ENCODE measurements at regions not wholly inside any gene's neighbourhood (a gene's known extent, or its start where the extent isn't known, plus 50 kb on each side); places are given as distances from the start of the nearest gene placed in this dataset.
"Not testable (repeated sequence)": the region's sequence is repeated elsewhere in the genome, so short reads cannot be mapped to it uniquely, and the experiment has no call there.

DNA sequence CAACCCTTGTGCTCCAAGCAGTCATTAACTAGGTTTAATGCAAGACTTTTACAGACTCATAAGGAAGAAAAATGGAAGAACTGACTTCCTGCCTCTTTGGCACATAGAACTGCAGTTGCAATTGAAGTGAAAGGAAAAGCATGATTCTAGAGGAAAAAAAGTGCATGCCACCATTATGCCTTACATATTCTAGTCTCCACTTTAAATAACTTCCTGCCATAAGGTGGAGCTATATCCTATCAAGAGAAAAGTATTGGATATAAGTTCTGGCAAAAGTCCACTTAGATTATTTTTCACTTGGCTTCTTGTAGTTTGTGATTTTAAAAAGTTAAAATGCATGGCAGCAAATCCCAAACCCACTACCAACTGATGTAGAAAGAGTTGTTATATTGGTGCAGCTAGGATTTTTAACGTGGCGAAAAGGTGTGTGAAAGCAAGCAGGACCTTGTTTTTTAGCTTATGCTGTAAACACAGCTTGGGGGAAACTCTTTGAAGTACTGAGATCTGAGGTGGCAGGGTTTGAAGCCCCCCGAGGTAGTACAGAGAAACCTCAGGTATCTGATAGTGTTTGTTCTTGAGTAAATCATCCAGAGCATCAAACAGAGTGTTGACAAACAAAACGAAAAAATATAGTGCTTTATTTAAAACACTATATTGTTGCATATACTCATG is 117.9 kb downstream of the ANXA1 start:
- Histone ChIP-seq H3K27me3 (ENCODE audit: control insufficient read depth, insufficient read depth, low read length) (no peaks in the 10 kb centered on the region), H3K4me3 (ENCODE audit: insufficient read depth, low read depth, low read length) (no peak overlapping the region), H3K36me3 (replicated peaks; ENCODE audit: control insufficient read depth, insufficient read depth, low read length) (no peaks in the 10 kb centered on the region)
- DNase-seq = no peak

DNA sequence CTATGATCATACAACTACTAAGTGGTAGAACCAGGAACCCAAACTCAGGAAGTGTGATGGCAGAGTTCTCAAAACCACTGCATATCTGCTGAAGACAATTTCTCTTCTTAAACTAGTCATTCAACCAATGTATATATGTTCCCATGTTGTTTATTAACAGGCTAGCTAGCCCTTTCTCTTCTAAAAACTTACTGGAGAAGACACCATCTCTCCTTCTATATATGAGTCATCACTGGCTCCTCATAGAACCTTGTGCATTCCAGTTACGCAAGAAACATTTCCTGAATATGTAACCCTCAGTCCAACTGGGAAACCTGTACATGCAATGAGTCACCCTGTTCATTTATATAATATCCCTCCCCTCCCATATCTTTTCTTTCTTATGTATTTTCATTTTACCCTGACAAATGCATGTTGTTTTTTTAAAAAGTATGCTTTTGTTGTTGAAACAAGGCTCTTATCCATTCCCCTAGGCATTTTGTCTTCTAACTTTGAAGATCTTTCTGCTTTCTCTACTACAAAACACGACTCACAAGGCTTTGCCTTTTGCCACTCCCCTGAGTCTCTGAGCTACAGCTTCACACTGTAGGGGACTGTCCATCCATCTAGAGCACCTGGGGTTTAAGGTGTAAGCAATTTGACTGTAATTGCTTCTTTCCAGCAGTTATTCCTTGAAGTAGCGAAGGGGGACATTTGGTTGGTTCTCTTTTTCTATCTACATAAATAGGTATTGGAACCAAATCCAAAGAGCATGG is 119.5 kb downstream of the ANXA1 start:
- DNase-seq = no peak
- Histone ChIP-seq H3K27me3 (ENCODE audit: control insufficient read depth, insufficient read depth, low read length) (no peaks in the 10 kb centered on the region), H3K4me3 (ENCODE audit: insufficient read depth, low read depth, low read length) (no peak overlapping the region), H3K36me3 (replicated peaks; ENCODE audit: control insufficient read depth, insufficient read depth, low read length) (no peaks in the 10 kb centered on the region)

DNA sequence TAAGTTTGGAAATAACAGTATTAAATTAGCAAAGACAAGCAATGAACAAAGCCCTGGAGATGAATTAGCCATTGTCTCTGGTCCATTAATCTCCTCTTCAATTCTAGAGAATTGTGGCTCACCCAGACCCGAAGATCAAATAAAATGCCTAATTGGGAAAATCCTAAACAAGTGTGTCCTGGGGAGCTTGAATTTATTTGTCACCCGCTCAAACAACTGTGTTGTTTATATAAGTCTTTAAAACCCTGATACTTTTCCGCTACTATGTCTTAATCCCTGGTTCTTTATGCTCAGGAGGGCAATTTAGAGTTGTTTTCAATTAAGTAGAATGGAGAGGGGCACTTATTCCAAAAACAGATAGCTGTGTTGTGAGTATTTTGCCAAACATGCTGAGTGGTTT is 128.4 kb downstream of the ANXA1 start:
- Histone ChIP-seq H3K36me3 (replicated peaks; ENCODE audit: control insufficient read depth, insufficient read depth, low read length) (no peaks in the 10 kb centered on the region), H3K4me3 (ENCODE audit: insufficient read depth, low read depth, low read length) (no peak overlapping the region), H3K27me3 (ENCODE audit: control insufficient read depth, insufficient read depth, low read length) (no peaks in the 10 kb centered on the region)
- DNase-seq = no peak

DNA sequence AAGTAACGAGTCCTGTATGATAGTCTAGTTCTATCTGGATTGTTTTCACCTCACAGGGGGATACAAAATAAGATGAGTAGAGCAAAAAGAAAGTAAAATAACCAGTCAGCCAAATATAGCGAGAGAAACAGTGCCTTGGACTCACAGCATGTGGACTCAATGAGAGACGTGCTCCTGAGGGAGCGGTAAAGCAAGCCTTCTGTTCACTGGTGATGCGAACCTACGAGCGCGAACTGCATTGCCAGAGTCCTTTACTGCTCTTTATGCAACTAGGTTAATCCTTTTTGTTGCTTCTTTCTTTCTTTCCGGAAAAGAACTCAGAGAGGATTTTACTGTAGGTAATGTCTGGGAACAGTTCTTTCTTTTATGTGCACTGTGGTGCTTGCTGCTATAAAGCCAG is 132.7 kb downstream of the ANXA1 start:
- no peak for DNase-seq
- no peak overlapping the region for H3K4me3 ChIP-seq (ENCODE audit: insufficient read depth, low read depth, low read length)
- no peaks in the 10 kb centered on the region for H3K36me3 ChIP-seq (replicated peaks; ENCODE audit: control insufficient read depth, insufficient read depth, low read length)
- H3K27me3 ChIP-seq (ENCODE audit: control insufficient read depth, insufficient read depth, low read length) = no peaks in the 10 kb centered on the region

DNA sequence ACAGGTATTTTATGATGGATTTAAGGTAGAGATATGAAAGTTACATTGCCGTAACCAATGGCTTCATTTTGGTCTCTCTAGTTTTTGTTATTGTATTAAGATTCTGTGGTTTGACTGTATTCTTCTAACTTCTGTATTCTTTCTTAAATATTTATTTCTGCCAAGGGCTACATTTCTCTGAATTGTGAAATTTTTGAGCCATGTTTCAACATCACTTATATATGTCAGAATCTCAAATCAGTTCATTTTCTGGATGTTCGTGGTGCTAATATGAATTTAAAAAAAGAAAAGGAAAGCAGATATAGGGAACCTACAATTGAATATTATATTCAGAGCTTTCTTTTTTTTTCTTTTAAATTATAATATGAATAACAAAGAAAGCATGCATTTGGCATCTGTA is 142.7 kb downstream of the ANXA1 start:
- DNase-seq = no peak
- Histone ChIP-seq H3K4me3 (ENCODE audit: insufficient read depth, low read depth, low read length) (no peak overlapping the region), H3K36me3 (replicated peaks; ENCODE audit: control insufficient read depth, insufficient read depth, low read length) (no peaks in the 10 kb centered on the region), H3K27me3 (ENCODE audit: control insufficient read depth, insufficient read depth, low read length) (no peaks in the 10 kb centered on the region)

DNA sequence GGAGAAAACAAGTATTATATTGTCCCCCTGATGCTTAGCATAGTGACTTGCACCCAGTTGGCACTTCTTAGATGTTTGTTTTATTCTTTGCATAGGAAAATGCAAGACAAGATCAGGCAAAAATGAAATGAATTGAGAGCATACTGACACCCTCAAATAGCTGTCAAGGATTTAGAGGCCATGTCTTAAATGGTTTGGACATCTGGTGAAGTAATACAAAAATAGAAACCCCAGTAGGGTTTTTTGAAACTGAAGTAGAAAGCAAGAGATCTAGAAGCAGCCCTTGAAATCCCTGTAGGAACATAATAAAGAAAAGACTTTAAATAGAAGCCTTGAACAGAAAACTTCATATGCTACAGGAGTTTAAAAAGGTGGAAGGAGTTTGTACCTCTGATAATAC is 174.3 kb downstream of the ANXA1 start:
- H3K4me3 ChIP-seq (ENCODE audit: insufficient read depth, low read depth, low read length) = no peak overlapping the region
- no peaks in the 10 kb centered on the region for H3K27me3 ChIP-seq (ENCODE audit: control insufficient read depth, insufficient read depth, low read length)
- no peak for DNase-seq
- H3K36me3 ChIP-seq (replicated peaks; ENCODE audit: control insufficient read depth, insufficient read depth, low read length) = no peaks in the 10 kb centered on the region

DNA sequence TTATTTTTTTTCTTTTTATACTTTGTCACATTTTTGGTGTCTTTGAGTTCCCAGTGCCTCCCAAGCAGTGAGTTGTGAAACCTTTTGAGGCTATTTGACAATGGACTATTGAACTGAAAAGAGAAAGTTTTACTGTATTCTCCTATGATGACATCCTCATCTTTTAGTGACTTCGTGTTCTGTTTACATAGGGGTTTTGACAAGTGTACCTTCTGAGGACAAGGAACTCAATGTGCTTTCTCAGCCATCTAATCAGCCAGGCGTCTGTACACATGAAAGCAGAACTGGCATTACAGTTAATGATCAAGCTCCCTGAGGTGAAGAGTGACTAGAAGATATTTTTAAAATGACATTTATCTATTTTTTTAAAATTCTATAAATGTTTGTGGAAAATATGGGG is 175.5 kb downstream of the ANXA1 start:
- Histone ChIP-seq H3K36me3 (replicated peaks; ENCODE audit: control insufficient read depth, insufficient read depth, low read length) (no peaks in the 10 kb centered on the region), H3K27me3 (ENCODE audit: control insufficient read depth, insufficient read depth, low read length) (no peaks in the 10 kb centered on the region), H3K4me3 (ENCODE audit: insufficient read depth, low read depth, low read length) (no peak overlapping the region)
- no peak for DNase-seq

DNA sequence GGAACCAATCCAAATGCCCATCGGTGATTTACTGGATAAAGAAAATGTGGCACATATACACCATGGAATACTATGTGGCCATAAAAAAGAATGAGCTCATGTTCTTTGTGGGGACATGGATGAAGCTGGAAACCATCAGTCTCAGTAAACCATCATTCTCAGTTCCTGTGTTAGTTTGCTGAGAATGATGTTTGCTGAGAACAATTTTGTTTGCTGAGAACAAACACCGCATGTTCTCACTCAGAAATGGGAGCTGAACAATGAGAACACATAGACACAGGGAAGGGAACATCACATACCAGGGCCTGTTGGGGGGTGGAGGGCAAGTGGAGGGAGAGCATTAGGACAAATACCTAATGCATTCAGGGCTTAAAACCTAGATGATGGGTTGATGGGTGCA is 185.5 kb downstream of the ANXA1 start:
- H3K36me3 ChIP-seq (replicated peaks; ENCODE audit: control insufficient read depth, insufficient read depth, low read length); H3K4me3 ChIP-seq (ENCODE audit: insufficient read depth, low read depth, low read length); DNase-seq; H3K27me3 ChIP-seq (ENCODE audit: control insufficient read depth, insufficient read depth, low read length): not testable (repeated sequence)

DNA sequence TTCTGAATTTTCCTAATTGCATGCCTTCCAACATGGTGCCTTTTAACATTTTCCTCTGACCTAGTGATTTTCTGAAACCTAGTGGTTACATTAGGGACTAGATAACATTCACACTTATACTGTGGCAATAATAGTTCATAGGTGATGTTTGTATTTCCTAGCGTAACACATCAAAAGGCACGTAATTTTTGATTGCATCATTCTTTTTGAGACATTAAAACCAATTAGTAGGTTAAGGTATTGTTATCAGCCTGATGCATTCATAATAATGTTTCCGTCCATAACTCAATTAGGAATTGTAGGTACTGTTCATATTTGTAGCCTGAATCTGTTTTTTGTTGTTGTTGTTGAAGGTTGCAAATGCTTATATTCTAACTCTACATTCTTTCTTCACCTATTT is 192.4 kb downstream of the ANXA1 start:
- no peak for DNase-seq
- no peaks in the 10 kb centered on the region for H3K27me3 ChIP-seq (ENCODE audit: control insufficient read depth, insufficient read depth, low read length)
- no peak overlapping the region for H3K4me3 ChIP-seq (ENCODE audit: insufficient read depth, low read depth, low read length)
- no peaks in the 10 kb centered on the region for H3K36me3 ChIP-seq (replicated peaks; ENCODE audit: control insufficient read depth, insufficient read depth, low read length)

DNA sequence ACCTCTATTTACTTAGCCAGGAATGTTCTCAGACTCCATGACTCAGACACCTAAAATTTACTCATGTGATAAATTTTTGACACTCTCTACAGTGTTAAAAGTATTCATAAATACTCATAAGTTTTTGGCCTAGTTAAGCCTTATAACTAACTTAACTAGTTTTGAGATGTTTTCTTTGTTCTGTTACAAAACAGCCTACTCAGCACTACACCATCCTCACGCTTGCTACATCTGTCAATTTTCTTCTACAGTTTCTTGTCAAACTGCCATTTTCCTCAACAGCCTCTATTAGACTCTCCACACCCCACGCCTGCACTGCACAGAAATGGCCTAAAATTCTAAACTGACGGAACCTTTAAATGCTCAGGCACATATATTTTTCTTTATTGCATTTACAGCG is 195.5 kb downstream of the ANXA1 start:
- DNase-seq = no peak
- H3K36me3 ChIP-seq (replicated peaks; ENCODE audit: control insufficient read depth, insufficient read depth, low read length) = no peaks in the 10 kb centered on the region

DNA sequence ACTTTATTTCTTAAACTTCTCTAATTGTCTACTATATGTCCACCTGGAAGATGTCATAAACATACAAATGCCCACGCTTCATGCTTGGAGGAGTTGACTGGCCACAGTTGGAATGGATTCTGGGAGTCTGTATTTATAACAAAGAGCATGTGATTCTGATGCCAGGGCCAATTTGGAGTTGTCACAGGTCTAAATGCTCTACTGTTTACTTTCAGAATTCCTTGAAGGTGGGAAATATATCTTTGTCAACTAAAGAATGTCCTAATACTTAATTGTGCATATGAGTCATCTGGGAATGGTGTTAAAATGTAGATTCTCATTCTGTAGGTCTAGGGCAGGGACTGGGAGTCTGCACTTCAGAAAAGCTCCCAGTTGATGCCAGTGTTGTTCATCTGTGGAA is 196.1 kb downstream of the ANXA1 start:
- Histone ChIP-seq H3K36me3 (replicated peaks; ENCODE audit: control insufficient read depth, insufficient read depth, low read length) (no peaks in the 10 kb centered on the region), H3K4me3 (ENCODE audit: insufficient read depth, low read depth, low read length) (no peak overlapping the region), H3K27me3 (ENCODE audit: control insufficient read depth, insufficient read depth, low read length) (no peaks in the 10 kb centered on the region)
- no peak for DNase-seq

More for the DNA sequence above, 195.5 kb downstream of the ANXA1 start:
- Histone ChIP-seq H3K4me3 (ENCODE audit: insufficient read depth, low read depth, low read length) (no peak overlapping the region), H3K27me3 (ENCODE audit: control insufficient read depth, insufficient read depth, low read length) (no peaks in the 10 kb centered on the region)

DNA sequence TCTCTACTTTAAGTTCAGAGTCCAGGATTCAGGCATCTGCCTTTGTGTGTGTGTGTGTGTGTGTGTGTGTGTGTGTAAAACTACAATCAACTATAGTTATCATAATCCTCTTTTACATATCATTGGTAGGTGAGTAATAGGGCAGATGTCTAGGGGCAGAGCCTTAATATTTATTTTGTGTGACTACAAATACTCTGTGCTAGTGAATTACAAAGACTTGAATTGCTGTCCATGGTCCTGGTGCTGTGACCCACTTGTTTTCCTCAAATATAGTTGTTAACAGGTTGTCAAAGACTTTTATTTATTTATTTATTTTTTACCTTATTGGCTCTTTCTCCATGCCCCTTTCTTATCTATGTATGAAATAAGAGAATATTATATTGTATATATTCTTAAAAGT is 196.8 kb downstream of the ANXA1 start:
- Histone ChIP-seq H3K4me3 (ENCODE audit: insufficient read depth, low read depth, low read length) (no peak overlapping the region), H3K36me3 (replicated peaks; ENCODE audit: control insufficient read depth, insufficient read depth, low read length) (no peaks in the 10 kb centered on the region), H3K27me3 (ENCODE audit: control insufficient read depth, insufficient read depth, low read length) (no peaks in the 10 kb centered on the region)
- DNase-seq = no peak

DNA sequence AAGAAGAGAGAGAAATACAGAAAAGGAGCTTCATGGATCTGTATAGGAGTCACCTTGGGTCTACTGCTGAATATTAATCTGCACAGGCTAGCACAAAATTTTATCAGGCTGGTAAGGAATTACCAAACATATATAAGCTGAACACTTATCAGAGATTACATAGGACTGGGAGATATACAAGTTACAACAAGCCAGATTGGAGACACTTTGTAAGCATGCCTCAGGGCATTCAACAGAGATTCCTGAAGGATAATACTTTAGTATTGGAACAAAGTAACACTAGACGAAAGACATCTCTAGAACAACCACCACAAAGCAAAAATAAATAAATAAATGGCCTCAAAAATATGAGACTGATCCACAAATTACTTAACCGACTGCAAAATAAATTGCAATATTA is 197.8 kb downstream of the ANXA1 start:
- H3K4me3 ChIP-seq (ENCODE audit: insufficient read depth, low read depth, low read length) = no peak overlapping the region
- no peaks in the 10 kb centered on the region for H3K27me3 ChIP-seq (ENCODE audit: control insufficient read depth, insufficient read depth, low read length)
- H3K36me3 ChIP-seq (replicated peaks; ENCODE audit: control insufficient read depth, insufficient read depth, low read length) = no peaks in the 10 kb centered on the region
- DNase-seq = no peak

DNA sequence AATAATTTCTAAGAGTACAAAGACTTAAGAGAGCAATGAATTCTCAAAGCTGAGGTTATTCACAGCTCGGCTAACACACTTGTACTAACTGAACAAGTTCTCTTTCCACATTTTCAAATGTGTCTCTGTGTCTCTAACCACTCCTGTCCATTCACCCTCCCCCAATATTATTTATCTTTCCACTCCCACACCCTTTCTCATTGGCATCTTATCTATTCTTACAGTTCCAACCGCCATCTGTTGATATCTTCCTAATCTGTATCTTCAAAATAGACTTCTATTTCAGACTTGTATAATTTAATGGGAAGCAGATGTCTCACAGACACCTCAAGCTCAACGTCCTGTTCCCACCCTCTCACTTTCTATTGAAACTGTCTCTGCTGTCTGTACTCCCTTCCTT is 205.9 kb downstream of the ANXA1 start:
- Histone ChIP-seq H3K27me3 (ENCODE audit: control insufficient read depth, insufficient read depth, low read length) (no peaks in the 10 kb centered on the region), H3K36me3 (replicated peaks; ENCODE audit: control insufficient read depth, insufficient read depth, low read length) (no peaks in the 10 kb centered on the region), H3K4me3 (ENCODE audit: insufficient read depth, low read depth, low read length) (no peak overlapping the region)
- DNase-seq = no peak

DNA sequence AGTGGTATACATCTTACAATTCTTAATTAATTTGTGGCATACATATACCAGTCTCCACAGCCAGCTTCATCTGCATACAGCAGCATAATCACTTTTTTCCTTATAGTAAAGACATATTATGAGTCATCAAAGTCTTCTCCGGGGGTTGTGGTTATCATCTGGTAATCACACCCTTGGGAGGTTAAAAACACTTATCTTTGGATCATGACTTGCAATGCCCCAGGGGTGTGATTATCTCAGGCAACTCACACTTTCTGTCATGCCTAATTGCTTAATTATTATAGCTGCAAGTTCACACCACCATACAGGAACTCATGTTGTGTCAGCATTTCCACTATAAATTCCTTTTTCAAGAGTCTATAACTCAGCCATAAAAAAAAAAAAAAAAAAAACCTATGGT is 218.4 kb downstream of the ANXA1 start:
- no peak for DNase-seq
- no peaks in the 10 kb centered on the region for H3K36me3 ChIP-seq (replicated peaks; ENCODE audit: control insufficient read depth, insufficient read depth, low read length)
- H3K27me3 ChIP-seq (ENCODE audit: control insufficient read depth, insufficient read depth, low read length) = no peaks in the 10 kb centered on the region
- H3K4me3 ChIP-seq (ENCODE audit: insufficient read depth, low read depth, low read length) = no peak overlapping the region

Measured in H7 (cell line).